Progenitor cell of endocrine pancreas (in vitro differentiated cells): ENCODE measurements at regions not wholly inside any gene's neighbourhood (a gene's known extent, or its start where the extent isn't known, plus 50 kb on each side); places are given as distances from the start of the nearest gene placed in this dataset.

Experiments
- DNase-seq: peaks from one replicate; pipeline ENCODE4 v3.0.0; 2021; ENCODE audit warnings: low spot score; ENCODE audit not compliant: unreplicated experiment
- H3K27ac Mint-ChIP-seq: 2 replicates; pipeline ENCODE4 v1.8.0; 2021; ENCODE audit warnings: mild to moderate bottlenecking, moderate library complexity, mixed read lengths
- H3K27me3 Mint-ChIP-seq: 2 replicates; pipeline ENCODE4 v1.8.0; 2021; ENCODE audit warnings: mixed read lengths
- H3K36me3 Mint-ChIP-seq: 2 replicates; pipeline ENCODE4 v1.8.0; 2022; ENCODE audit warnings: mixed read lengths; ENCODE audit not compliant: insufficient read depth
- H3K4me1 Mint-ChIP-seq: 2 replicates; pipeline ENCODE4 v1.8.0; 2021; ENCODE audit warnings: low read depth, mixed read lengths
- H3K4me3 Mint-ChIP-seq: 2 replicates; pipeline ENCODE4 v1.8.0; 2021; ENCODE audit warnings: low read depth, mild to moderate bottlenecking, moderate library complexity, mixed read lengths
- H3K9me3 Mint-ChIP-seq: 2 replicates; pipeline ENCODE4 v1.8.0; 2021; ENCODE audit warnings: low read depth, mixed read lengths
- CTCF ChIP-seq: fragments of 200-600 bp; sonication (generic); IDR thresholded peaks from one replicate; pipeline ENCODE4 v1.5.0; 2021; ENCODE audit warnings: antibody characterized with exemption, mild to moderate bottlenecking; ENCODE audit not compliant: unreplicated experiment

GRCh38 chr13:80547885-80548825, 207.2 kb upstream of the SPRY2 start:
- no peaks in the 10 kb centered on the region for H3K36me3 Mint-ChIP-seq
- DNase-seq: no peak
- peaks cover 4% of the 10 kb centered on the region for H3K4me1 Mint-ChIP-seq
- no peak for TF ChIP-seq CTCF
- H3K4me3 Mint-ChIP-seq: no peak overlapping the region
- no peak overlapping the region for H3K27ac Mint-ChIP-seq
- no peaks in the 10 kb centered on the region for H3K9me3 Mint-ChIP-seq
- no peaks in the 10 kb centered on the region for H3K27me3 Mint-ChIP-seq

GRCh38 chr13:80547341-80547740, 206.4 kb upstream of the SPRY2 start:
- no peak for DNase-seq
- H3K4me1 Mint-ChIP-seq: peaks cover 3% of the 10 kb centered on the region
- no peak overlapping the region for H3K4me3 Mint-ChIP-seq
- H3K36me3 Mint-ChIP-seq: peaks cover 2% of the 10 kb centered on the region
- H3K27me3 Mint-ChIP-seq: no peaks in the 10 kb centered on the region
- peaks cover 6% of the 10 kb centered on the region for H3K9me3 Mint-ChIP-seq
- no peak for TF ChIP-seq CTCF
- H3K27ac Mint-ChIP-seq: no peak overlapping the region

- no peak overlapping the region for H3K4me3 Mint-ChIP-seq
- peaks cover 1% of the 10 kb centered on the region for H3K36me3 Mint-ChIP-seq
- no peak for TF ChIP-seq CTCF
- no peaks in the 10 kb centered on the region for H3K27me3 Mint-ChIP-seq
- H3K9me3 Mint-ChIP-seq: peaks cover 19% of the 10 kb centered on the region
- no peaks in the 10 kb centered on the region for H3K4me1 Mint-ChIP-seq
- no peak for DNase-seq
- no peak overlapping the region for H3K27ac Mint-ChIP-seq
Observed at GRCh38 chr13:80533175-80533574, 192.2 kb upstream of the SPRY2 start.

- no peak overlapping the region for H3K4me3 Mint-ChIP-seq
- no peaks in the 10 kb centered on the region for H3K4me1 Mint-ChIP-seq
- no peak for DNase-seq
- peaks cover 1% of the 10 kb centered on the region for H3K36me3 Mint-ChIP-seq
- TF ChIP-seq CTCF: no peak
- H3K27me3 Mint-ChIP-seq: no peaks in the 10 kb centered on the region
- peaks cover 16% of the 10 kb centered on the region for H3K9me3 Mint-ChIP-seq
- H3K27ac Mint-ChIP-seq: no peak overlapping the region
Observed at GRCh38 chr13:80530902-80531301, 190.0 kb upstream of the SPRY2 start.

- TF ChIP-seq CTCF: no peak
- Mint-ChIP-seq H3K4me1 (no peaks in the 10 kb centered on the region), H3K9me3 (peaks cover 16% of the 10 kb centered on the region), H3K4me3 (no peak overlapping the region), H3K27me3 (no peaks in the 10 kb centered on the region), H3K27ac (no peak overlapping the region), H3K36me3 (peaks cover 1% of the 10 kb centered on the region)
- no peak for DNase-seq
Observed at GRCh38 chr13:80530191-80530590, 189.3 kb upstream of the SPRY2 start.
